Mucosa of gallbladder (tissue), 1 donor: ENCODE measurements at regions not wholly inside any gene's neighbourhood (a gene's known extent, or its start where the extent isn't known, plus 50 kb on each side); places are given as distances from the start of the nearest gene placed in this dataset.

Experiments
- DNase-seq: peaks from one replicate; pipeline ENCODE4 v3.0.0-alpha.2; 2020; ENCODE audit warnings: low spot score
- donor health status: DM: no; HTN: no; CAD: no.

GRCh38 chr7:20945451-20945850 lies 158.8 kb upstream of the SP8 start:
- DNase-seq: no peak

DNA sequence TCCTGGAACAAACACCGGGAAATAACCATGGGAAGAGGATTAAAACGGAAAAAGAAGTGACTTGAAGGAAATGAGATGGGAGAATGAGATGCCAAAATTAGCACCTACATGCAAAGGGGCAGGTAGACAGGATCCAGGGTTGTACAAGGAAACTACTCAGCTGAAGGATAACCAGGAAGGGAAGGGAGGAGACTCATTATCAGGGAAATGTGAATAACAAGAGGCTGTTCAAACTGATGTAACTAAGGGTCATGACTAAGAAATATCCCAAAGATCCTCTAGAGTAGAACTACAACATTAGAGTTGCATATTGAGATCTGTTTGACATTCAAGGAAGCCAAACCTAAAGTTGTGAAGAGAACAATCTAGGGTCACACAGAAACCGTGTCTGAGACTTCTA lies 166.2 kb upstream of the SP8 start:
- no peak for DNase-seq

GRCh38 chr7:20954711-20955619 lies 168.3 kb upstream of the SP8 start:
- no peak for DNase-seq

- DNase-seq: no peak
These were observed 171.9 kb upstream of the SP8 start for GRCh38 chr7:20958572-20958971.

GRCh38 chr7:20959281-20959680 lies 172.6 kb upstream of the SP8 start:
- no peak for DNase-seq

DNA sequence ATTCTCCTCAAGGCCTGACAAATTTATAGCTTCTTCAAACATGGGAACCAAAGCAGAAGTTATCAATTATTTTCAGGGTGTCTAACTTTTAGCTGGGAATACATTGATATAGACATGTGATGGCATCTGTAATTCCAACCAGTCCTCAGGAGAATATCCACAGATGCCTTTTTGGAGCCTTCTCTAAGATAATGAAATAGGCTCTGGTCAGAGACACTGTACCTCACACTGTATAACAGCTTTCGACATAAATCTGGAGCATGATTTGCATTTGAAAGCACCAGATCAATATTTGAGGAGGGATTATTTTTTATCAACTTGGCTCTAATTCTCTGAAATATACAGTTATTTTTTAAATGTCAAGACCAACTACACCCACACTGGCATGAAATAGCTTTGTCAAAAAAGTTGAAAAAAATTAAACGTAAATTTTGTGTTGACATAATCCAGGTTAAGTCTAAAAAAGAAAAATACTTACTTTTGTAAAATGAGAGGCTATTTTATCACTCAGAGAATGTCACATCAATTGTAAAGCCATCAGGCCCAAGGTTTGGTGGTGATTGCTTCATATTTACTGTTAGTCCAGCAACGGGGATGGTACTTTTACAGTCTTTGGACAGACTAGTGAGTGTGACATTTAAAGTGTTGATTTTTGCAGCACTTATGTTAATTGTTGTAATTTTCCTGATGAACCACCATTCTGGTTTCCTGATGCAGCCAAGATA lies 177.0 kb upstream of the SP8 start:
- no peak for DNase-seq

DNA sequence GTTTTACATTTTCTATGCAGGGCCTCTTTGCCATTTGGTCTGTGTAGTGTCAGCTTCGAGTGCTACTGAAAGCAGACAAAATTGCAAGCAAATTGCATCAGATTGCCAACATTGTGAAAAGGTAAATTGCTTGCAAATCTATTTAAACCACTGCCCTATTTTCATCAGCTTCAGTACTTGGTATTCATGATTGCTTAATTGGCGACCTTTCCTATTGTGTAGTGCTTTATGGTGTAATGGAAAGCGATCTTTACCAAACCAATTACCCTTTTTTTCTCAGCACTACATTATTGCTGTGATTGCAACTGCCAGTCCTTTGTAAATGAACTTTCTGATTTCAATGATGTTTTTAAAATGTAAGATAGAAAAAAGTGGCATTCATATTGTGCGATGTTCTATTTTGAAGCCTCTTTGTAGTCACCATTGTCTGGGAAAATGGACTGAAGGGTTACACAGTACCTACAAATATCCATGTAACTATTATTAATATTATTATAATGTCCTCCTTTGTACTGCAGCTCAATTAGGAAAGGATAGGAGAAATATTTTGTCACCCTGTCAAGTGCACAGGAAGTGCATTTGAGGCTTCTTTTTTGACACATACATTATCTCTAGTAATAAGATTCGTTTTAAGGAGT lies 177.7 kb upstream of the SP8 start:
- no peak for DNase-seq

DNA sequence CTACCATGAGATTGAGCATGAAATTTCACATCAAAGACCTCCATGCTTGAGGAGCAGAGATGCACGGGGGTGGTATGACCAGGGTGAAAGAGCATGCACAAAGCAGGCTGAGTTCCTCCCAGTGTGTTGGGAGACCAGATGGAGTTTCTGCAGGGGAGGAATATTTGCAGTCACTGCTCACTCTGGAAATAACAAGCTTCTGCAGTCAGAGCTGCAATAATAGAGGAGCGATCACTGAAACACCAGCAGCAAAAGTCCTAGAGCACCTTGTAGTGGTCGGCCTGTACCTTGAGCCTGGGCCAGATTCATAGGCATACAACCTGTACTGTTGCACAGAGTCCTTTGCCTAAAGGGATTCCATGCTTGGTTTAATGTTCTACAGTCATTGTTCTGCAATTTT lies 184.5 kb upstream of the SP8 start:
- DNase-seq: no peak

- DNase-seq: no peak
These were observed 193.5 kb upstream of the SP8 start for GRCh38 chr7:20980232-20980631.

GRCh38 chr7:20980668-20981264 lies 194.1 kb upstream of the SP8 start:
- DNase-seq: no peak

GRCh38 chr7:20988340-20988739 lies 201.7 kb upstream of the SP8 start:
- DNase-seq: no peak

DNA sequence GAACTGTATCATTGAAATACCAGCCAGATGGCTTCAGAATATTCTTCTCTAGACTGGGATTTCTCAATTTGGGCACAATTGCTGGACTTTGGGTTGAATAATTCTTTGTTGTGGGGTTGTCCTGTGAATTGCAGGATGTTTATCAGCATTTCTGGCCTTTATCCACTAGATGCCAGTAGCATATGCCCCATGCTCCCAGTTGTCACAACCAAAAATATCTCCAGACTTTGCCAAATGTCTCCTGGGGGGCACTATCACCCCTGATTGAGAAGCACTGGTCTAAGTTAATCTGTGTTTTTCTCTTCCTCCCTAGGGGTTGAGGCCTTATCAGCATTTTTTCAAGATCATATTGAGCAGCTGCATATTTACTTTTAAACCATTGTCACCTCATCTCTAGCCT lies 204.9 kb upstream of the SP8 start:
- no peak for DNase-seq

GRCh38 chr7:20993693-20994092 lies 207.0 kb upstream of the SP8 start:
- no peak for DNase-seq

DNA sequence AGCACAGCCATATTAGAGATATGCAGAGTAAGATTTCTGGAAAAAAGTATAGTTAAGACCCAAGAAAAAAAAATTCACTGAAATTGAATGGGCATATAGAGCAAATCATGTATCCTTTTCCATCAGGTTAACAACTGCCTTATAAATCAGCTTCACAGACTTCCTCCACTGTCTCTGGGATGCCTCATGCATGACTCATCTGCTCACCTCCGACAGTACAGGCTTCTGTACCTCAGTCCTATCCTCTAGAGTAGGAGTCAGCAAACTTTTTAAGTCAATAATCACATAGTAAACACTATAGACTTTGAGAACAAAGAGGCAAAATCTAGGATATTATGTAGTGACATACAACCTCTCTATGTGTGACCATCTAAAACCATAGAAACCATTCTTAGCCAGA lies 211.6 kb upstream of the SP8 start:
- peak; percentile 15 for DNase-seq

DNA sequence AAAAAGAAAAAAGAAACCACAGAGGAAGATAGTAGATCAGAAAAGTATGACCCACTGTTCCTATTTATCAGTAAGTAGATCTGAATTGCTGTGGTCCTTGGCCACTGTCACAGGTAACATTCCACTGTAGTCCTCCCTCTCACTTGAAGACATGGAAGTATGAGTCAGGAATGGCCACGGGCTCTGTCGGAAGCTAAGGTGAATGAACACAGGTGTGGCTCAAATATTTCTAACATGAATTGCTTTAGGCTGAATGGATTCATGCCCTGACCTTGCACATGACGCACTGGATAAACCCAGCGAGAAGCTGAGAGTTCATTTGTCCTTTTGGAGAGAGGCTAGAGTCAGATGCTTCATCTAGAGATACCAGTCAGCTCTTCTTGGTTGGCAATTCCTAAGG lies 224.5 kb upstream of the SP8 start:
- no peak for DNase-seq

DNA sequence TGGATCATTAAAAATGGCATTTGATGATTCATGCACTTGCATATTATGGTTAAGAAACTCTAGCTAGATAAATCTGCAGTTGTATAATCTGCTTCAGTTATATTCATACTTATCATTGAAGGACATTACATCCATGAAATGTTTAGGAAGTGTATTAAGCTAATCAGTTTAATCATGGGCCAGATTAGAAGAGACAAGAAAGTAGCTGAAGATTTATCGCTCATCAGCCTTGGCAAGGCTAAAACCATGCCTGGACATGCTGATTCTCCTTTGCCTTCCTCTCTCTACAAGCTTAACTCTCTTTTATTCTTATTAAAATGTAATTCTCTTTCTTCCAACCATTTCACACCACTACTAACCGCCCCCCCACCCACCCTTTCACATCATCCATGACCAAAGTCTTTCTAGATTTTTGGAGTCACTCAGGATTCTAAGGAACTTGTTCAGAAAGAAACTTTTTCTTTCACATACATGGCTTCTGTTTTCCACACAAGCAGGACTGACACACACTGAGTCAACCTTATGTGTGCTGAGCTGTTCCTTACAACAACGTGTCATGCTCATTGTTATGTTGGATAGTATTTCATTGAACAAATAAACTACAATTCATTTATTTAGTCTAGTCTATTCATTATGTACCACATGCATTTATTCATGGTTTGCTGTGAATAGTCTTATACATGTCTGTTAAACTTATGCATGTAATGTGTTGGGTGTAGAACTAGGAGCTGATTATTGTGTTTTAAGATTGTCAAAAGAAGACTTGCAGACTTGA lies 227.3 kb upstream of the SP8 start:
- no peak for DNase-seq

GRCh38 chr7:21020667-21021066 lies 234.0 kb upstream of the SP8 start:
- no peak for DNase-seq

DNA sequence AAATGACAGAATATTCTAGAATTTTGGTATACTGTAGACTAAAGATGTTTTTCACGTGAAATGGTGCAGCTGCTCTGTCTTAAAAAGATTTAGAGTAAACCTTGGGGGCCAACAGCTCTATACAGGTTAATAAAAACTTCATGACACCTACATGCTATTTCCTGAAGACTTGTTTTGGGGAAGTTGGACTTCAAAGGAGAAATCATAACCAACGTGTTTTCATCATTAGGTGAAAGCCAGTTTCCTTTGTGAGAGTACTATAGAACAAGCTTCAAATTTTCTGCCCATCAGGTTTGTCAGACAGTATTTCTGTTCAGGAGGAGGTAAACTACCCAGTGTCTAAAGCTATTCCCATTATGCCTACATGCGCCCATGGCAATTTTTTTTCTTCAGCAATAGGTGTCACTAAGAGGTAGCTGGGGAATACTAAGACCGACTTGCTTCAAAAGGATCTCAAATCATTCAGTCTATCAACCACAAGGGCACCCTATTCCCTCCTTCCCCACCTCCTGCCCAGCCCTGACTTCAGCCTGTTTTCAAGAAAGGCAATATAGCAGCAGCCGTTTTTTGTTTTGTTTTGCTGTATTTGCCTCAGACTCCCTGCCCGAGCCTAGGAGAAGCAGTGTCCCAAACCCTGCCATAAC lies 237.3 kb upstream of the SP8 start:
- no peak for DNase-seq

DNA sequence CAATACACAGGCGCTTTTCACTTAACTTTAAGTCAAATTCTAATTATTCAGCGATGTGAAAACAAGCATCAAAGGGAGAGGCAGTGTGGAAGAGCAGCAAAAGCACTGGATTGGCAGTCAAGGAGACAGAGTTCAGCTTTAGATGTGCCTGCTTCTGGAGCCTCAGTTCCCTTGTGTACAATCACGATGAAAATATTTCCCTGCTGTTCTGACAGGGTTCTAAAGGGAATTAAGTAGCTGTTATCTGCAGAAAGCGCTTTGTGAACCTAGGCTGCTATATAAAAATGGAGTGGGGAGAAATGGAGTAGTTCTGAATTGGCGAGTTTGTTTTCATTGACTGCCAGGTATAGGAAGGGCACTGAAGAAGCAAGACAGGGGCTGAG lies 237.8 kb upstream of the SP8 start:
- DNase-seq: no peak

- DNase-seq: no peak
These were observed 241.5 kb upstream of the SP8 start for GRCh38 chr7:21028186-21028585.

GRCh38 chr7:21028599-21028998 lies 241.9 kb upstream of the SP8 start:
- no peak for DNase-seq
